ENCODE measurements at regions not wholly inside any gene's neighbourhood (a gene's known extent, or its start where the extent isn't known, plus 50 kb on each side); places are given as distances from the start of the nearest gene placed in this dataset.

DNA sequence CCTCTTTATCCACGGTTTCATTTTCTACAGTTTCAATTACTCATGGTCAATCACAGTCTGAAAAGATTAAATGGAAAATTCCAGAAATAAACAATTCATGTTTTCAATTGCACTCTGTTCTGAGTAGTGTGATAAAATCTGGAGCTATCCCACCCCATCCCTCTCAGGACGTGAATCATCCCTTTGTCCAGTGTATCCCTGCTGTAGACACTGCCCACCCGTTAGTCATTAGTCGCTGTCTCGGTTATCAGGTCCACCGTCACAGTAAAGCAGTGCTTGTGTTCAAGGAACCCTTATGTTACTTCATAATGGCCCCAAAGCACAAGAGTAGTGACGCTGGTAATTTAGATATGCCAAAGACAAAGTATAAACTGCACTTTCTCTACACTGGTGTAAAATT is 141.0 kb upstream of the LMNTD1 start:
- TF ChIP-seq CTCF (conservative IDR thresholded peaks at IDR 0.05) (no peak), ZFX (IDR thresholded peaks at IDR 0.05) (no peak)

All from C4-2B (cell line).